Stimulated activated CD4-positive, alpha-beta T cell treated with anti-CD3 and anti-CD28 coated beads, Interleukin-15, amount 100 ng/mL, for 24 hours (primary cell): ENCODE measurements at regions not wholly inside any gene's neighbourhood (a gene's known extent, or its start where the extent isn't known, plus 50 kb on each side); places are given as distances from the start of the nearest gene placed in this dataset.

Experiments used
- DNase-seq: peaks from one replicate; pipeline ENCODE4 v3.0.0-alpha.2; 2020

DNA sequence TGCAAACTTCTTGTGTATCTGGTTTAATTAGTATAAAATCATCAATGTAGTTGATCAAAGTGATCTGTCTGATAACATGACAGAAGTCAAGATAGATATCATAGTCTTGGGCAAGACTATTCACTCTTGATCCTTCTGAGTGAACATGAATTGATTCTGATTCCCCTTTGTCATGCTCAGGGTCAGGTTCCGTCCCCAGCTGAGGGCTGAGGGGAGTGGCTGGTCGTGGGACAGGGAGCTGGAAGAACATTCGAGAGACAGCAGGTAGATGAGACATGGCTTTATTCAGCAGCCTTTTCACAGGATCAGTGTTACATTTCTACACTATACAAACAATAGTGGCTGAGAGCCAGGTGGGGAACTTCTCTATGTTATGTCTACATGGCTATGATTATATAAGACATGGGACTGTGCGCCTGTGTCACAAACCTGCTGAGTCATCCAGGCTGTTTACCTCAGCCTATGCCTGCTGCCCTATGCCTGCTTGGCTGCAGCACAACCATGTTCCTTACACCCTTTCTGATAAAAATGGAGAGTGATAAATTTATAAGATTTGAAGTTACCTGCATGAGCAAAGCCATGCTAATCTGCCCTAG, 586.9 kb upstream of the NR3C2 start:
- DNase-seq, result no peak

DNA sequence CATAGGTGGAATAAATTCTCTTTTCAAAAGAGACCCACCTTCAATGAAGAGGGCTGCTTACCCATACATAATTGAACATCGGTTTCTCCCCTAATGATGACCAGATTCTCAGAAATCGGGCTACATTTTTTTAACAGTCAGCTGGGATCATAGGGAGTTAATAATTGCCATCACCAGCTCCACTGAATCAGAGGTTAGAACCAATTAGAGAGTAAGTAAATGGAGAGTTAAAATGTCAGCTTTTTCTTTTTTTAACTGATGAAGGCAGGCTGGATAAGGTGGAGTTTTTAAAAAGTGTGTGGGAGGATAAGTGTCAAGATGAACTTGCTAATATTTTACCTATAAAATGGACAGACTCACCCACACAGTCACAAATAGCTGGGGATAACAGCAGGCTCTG, 584.5 kb upstream of the NR3C2 start:
- DNase-seq, result no peak

DNA sequence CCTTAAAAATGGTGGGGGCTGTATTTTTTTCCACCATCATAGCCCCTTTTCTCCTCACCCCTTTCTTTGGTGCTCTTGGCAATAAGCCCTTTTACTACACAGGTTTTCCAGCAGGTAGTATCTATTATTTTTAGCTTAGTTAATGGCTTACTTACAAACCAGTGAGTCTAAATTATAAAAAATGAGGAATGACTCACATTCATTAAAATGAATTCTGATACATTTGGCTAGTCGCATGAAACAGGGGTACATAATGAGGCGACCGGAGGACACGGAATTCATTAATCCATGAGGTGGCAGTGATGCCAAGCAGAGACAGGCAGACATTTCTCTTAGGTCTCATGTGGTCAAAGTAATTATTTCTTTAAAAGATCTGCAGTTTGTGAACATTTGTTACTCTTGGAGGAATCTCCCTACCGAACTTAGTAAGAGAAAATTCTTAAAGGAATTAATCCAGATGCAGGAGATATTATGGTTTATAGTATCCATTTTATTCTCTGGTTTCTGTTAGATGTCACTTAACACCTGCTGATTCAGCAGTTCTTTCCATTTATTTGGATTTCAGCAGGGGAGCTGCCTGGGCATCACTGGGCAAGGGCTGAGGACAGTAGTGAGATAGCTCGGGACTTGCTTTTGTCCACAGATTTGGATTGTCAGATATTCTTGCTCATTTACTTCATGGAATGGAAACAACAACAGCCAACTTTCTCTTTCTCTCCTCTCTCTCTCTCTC, 575.0 kb upstream of the NR3C2 start:
- no peak for DNase-seq

DNA sequence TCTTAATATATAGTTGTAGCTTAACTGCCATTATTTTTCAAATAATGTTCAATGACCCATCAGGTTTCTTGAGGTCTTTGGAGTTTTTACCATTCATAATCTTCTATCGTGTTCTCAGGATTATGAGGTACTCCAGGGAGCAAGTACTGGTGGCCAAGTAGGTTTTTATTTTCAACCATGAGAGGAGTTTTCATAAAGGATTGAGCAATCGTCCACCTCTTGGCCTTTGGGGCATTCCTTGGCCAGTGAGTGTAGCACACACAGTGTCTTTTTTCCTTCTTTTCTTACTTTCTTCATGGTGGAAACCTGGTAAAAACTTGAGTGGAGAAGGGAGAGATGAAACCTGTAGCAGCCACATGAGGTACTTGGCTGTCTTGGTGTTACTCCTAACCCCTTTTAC, 567.0 kb upstream of the NR3C2 start:
- DNase-seq, result no peak

DNA sequence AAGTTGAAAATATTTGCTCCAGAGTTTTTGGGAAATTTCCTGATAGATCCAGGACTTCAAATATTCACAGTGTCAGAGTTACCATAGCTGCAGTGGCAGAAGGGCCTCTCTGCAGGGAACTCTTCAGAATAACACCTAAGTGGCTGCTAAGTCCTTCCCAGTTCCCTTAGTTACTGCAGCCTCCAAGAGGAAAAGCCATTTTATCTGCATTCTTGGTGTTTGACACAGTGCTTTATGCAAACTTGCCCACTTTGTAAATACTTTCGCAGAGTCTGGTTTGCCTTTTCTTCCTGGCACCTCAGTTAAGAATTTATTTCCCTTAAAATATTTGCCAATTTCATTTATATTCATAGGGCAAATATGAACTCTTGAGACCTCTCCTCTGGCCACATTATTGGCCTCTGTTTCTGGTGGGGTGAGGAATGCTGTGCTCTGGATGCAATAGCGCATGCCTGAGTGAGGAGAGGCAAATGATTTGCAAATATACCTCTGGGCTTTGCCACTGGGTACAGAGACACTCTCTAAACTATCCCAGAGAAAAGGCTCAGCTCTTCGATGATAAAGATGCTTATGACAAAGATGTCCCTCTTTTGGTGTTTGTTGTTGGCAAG, 566.3 kb upstream of the NR3C2 start:
- DNase-seq, result no peak

DNA sequence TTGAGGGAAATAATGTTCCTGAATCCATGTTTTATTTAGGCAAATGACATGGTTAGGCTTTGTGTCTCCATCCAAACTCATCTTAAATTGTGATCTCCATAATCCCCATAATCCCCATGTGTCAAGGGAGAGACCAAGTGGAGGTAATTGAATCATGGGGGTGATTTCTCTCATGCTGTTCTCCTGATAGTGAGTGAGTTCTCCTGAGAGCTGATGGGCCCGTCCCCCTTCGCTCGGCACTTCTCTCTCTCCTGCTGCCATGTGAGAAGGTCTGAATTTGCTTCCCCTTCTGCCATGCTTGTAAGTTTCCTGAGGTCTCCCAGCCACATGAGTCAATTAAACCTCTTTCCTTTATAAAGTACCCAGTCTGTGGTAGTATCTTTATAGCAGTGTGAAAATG, 563.0 kb upstream of the NR3C2 start:
- no peak for DNase-seq

DNA sequence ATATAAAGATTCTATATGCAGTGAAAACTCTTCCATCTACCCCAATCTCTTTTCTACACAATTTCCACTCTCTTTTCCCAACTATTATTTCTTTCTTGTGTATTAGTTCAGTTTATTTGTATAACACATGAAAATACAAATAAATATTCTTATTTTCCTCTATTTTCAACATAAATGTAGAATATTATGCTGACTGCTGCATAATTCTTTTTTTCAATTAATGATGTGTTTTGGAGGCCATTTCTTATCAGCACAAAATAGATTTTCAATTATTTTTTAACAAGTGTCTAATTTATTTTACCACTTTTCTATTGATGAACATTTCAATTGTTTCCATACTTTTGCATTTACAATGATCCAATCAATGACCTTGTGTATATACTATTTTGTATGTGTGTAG, 557.7 kb upstream of the NR3C2 start:
- no peak for DNase-seq

DNA sequence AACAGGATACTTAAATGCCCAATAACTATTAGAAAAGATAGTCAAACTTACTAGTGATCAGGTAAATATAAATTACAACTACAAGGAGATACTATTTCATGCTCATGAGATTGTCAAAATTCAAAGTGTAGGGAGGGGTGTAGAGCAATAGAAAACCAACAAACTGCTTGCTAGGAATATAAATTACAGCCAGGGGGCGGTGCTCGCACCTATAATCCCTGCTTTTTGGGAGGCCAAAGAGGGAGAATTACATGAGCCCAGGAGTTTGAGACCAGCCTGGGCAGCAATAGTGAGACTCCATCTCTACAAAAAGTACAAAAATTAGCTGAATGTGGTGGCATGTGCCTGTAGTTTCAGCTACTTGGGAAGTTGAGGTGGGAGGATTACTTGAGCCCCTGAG, 556.5 kb upstream of the NR3C2 start:
- no peak for DNase-seq

DNA sequence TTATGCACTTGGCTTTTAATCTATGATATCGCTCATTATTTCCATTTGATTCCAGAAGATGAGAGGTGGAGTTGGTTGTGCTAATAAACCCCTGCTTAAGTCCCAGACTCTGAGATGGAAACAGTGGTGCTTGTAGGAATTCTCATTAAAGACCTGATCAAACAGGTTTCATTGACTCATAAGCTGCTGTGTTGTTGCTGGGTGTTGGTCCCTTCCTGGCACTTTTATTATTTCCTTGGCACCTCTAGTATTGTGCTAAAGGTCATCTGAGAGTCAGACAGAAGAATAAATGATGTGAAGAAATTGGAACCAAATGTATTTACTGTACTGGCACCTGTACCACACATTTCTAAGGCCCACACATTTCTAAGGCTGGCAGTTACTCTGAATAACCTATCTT, 544.7 kb upstream of the NR3C2 start:
- no peak for DNase-seq

DNA sequence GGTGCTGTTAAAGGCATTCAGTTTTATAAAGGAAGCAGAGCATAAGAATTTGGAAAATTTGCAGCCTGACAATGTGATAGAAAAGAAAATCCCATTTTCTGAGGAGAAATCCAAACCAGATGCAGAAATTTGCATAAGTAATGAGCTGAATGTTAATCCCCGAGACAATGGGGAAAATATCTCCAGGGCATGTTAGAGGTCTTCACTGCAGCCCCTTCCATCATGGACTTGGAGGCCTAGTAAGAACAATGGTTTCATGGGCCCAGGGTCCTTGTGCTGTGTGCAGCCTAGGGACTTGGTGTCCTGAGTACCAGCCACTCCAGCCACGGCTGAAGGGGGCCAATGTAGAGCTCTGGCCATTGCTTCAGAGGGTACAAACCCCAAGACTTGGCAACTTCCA, 542.7 kb upstream of the NR3C2 start:
- no peak for DNase-seq

DNA sequence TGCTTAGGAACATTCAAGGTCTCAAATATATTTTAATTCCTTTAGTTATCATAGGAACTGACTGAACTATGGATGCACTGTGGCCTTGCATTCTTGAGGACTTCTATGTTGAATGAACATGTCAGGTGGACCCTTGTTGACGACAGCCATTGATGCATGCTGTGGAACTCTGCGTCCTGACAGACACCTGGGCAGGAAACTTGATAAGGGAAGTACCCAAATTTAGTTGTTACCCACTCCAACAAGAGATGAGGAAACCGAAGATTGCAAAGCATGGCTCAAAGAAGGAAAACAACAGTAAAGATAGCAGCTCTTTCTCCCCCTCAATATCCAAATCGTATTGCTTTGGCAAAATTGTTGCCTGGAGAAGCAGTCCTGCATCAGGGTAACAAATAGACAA, 540.0 kb upstream of the NR3C2 start:
- no peak for DNase-seq

DNA sequence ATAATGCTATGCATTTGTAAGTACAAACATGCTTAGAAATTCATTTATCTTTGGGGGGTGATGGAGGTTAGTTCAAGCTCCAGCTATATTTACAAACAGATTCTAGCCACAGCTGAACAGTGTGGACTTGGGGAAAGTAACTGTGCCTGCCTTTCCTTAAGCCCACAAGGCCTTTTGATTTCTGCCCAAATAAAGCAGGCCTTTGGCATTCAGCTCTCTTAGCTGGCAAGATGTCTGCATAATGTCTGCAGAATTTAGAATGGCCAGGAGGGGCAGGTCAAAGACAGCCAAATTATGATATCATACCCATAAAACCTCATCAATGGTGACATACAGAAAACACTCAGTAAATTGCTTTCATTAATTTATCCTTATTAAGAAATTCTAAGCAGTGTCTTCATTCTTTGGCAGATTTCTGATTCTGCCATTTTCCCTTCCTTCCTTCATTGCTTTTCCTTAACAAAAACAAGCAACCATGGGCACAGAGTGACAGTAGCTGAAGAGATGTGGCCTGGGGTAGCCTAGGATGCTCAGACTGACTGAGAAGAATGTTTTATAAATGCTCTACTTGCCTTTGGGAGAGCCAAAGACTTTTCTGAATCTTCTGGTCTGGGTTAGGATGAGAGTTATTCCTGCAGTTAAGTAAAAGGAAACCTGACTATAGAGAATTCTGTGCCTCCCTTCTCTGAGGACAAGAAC, 538.7 kb upstream of the NR3C2 start:
- DNase-seq, result no peak

DNA sequence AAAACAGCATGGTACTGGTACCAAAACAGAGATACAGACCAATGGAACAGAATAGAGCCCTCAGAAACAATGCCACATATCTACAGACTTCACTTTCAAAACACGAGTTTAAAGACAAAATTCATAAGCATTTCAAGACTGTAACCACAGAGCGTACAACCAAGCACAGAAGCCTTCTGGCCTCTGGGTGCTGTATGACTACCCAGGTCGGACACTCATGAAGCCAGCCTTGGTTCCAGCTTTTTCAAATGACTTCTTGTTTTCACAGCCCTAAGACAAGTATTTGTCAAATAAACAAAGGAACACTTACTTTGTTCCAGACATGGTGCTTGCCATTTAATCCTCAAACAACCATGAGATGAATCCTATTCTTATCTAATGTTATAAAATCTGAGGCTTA, 536.1 kb upstream of the NR3C2 start:
- DNase-seq, result no peak

DNA sequence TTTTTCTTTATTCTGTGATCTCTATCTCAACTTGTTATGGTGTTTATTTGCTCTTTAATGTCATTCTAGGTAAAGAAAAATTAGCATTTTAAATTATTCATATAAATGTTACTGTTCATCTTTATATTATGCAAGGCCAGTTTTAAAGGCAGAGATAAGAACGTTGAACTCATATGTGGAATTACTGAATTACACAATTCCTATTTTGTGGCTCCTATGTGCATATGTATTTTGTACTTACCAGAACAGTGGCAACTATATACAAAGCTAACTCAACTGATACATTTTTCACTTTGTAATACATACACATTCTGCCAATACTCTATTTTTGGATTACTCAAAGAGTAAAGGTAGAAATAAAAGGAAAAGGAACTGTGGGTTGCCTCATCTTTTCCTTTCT, 533.2 kb upstream of the NR3C2 start:
- DNase-seq, result no peak

DNA sequence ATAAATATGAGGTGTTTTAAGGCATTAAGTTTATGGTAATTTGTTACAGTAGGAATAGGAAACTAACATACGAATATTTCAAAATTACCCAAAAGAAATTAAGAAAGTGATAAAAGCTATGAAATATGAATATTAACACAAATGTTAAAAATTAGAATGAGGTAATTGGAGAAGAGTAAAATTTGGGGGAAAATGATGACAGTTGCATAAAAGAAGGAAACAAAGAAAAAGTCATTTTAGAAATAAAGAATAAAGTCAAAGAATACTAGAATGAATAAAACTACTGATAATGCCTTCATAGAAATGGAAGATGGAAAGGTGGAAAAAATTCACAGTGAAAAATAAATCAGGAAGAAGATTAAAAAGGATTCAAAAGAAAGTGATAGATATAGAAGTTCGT, 522.9 kb upstream of the NR3C2 start:
- DNase-seq, result no peak

DNA sequence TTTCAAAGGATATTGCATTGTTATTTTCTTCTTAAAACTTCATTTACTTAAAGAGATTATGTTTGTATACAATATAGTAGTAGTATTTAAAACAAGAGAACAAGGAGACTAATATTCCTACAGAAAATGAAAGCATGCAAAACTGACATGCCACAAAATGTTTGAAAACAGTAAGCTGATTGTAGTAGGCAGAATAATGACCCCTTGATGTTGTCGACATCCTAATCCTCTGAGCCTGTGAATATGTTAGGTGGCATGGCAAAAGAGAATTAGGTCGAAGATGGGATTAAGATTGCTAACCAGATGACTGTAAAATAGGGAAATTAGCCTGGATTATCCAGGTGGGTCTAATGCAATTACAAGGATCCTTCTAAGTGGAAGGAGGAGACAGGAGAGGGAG, 522.2 kb upstream of the NR3C2 start:
- no peak for DNase-seq

DNA sequence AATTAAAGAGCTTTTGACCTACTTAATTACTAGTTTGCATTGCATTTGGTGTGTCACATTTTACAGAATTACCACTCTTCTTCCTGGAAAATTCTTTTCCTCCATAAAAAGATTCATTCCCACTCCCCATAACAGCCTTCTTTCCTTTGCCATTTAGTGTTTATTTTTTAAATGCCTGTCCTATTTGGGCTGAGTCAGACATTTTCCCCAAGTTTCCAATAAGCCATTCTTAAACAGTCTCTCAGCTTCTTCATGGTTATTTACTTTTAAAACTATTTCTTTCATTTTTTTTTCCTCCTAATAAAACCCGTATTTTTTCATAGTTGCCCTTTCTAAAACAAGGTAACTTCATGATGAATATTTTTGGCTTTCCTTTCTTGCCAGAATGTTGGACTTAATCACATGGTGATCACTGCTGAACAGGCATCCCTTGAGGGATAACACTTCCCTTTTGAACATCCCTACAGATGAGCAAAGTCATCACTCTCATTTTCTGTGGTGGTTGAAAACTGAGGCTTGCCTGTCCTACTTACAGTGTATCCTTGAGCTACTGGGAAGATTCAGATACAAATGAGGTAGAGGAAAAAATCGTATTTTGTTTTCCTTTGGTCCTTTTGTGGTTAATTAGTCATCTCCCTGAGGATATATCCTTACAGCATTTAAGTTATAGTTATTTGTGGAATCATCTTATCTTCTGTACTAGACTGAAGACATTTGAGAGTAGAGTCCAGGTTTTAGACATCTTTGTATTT, 520.5 kb upstream of the NR3C2 start:
- DNase-seq, result no peak

DNA sequence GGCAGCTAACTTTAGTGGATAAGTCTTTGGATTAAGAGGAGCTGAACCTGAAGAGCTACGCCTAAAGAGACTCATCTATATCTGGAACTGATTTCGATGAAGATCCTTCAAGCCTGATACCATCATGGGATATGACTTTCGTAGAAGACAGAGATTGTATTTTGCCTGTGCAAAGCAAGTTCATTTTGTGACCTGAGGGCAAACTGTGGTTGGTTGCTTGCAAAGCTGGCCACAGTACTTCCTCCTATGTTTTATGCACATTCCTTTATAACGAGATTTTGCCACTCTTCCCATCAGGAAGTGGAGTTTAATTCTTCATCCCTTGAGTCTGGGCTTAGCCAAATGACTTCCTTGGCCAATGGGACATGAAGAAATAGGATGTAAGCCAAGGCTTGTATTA, 519.3 kb upstream of the NR3C2 start:
- DNase-seq, result no peak

DNA sequence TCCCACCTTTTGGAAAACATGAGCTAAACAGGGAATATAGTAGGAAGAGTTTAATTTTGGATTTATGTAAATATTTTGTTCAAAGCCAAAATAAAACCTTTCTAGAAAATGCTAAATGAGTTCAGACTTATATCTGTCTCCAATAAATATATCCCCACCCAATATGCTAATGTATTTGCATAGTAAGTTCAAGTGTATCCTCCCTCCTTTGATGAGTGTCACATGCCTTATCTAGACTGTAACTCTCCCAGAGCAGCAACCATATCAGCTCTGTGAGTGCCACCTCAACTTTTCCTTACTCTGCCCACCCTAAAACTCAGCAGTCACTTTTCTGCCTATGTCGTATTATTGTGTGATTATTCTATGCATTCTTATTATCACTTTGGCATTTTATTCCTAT, 516.1 kb upstream of the NR3C2 start:
- DNase-seq, result no peak

DNA sequence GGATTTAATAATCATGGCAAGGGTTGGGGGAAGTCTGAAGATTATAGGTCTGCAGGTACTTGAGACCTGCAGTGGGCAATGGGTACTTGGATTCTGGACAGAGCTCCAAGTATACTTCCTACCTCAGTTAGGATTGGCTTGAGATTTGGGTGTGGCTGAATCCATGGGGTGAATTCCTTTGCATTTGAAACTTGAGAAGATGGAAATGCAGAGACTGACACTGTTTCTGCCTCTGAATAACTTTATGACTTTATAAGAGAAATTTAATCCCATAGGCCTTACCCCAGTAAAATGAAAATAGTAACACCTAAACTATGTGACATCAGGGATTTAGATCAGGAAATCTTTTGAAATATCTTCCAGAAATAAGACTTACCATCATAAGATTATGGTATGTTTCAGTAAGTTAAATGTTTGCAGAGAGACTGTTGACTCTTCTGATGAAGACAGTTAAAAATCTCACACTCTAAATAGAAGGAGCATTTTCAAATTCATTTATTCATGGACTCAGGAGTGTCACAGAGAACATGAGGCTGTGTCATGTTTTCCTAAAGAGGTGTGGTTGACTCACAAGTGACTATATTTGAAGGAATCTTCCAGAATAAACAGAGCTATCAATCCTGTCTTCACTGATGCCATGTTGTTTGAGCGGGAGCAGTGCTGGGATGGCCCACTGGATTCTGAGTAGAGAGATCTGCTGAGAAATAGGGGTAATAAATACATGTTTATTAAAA, 513.5 kb upstream of the NR3C2 start:
- DNase-seq, result no peak

DNA sequence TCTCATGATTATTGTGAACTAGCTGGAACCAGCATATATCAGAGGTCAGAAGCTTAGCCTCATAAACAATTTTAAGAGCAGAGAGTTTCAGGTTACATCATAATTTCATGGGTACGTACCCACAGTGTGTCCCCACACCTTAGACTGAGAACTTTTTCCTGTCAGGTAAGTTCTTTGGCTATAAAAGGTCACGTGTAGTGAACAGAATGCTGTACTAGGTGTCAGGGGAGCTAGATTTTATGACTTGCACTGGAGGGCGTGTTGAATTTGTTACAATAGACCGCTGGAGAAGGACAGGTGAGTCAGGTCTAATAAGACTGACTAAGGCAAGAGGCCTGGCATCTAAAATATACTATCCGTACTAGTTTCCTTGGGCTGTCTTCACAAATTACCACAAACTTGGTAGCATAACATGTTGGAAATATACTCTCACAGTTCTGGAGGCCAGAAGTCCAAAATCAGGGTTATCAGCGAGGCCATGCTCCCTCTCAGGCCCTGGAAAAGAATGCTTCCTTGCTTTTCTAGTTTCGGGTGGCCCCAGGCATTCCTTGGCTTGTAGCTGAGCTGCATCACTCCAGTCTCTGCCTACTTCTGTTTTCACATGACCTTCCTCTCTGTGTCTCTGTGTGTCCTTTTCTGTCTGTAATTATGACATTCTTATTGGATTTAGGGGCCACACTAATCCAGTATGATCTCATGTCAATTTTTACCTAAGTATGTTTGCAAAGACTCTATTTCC, 512.0 kb upstream of the NR3C2 start:
- no peak for DNase-seq

DNA sequence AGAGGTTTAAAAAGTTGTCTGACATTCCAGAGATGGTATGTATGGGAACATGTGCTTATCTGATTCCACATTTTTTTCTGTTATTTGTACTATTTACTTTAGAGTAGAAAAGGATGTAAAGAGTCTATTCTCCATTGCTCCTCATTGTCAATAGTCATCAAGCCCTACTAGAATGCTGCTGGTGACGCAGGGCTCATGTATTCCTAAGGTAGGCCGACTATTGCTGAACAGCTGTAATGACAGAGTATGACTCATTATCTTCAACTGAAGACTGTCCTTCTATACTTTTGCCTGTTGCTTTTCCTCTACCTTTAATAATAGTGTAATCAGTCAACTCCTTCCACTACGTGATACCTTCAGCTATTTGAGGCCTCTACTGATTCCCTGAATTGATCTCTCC, 509.1 kb upstream of the NR3C2 start:
- DNase-seq, result no peak
